Hepatocyte (in vitro differentiated cells): ENCODE measurements at regions not wholly inside any gene's neighbourhood (a gene's known extent, or its start where the extent isn't known, plus 50 kb on each side); places are given as distances from the start of the nearest gene placed in this dataset.

Source experiments
- CTCF ChIP-seq: fragments of 200-600 bp; sonication (generic); IDR thresholded peaks from 2 replicates; pipeline ENCODE4 v1.5.1; 2016; ENCODE audit warnings: antibody characterized with exemption, mild to moderate bottlenecking; ENCODE audit not compliant: poor library complexity
- EZH2 ChIP-seq: fragments of 200-600 bp; sonication (generic); IDR thresholded peaks from 2 replicates; pipeline ENCODE4 v1.6.1; 2016; ENCODE audit warnings: antibody characterized with exemption, mild to moderate bottlenecking, borderline replicate concordance

- TF ChIP-seq CTCF = no peak
- no peak for TF ChIP-seq EZH2
Measured at GRCh38 chr18:78620326-78620725, 359.3 kb upstream of the SALL3 start.
